Esophagus (tissue), 2 donors: ENCODE measurements at regions not wholly inside any gene's neighbourhood (a gene's known extent, or its start where the extent isn't known, plus 50 kb on each side); places are given as distances from the start of the nearest gene placed in this dataset.

Source experiments
- H3K27ac ChIP-seq, 2 donors: one replicate each; pipeline ENCODE4 v1.5.1; 2013; ENCODE audit warnings: low read depth in 2 of 2, mild to moderate bottlenecking in 2 of 2, inconsistent platforms in 1 of 2, low read length in 1 of 2, moderate library complexity in 1 of 2
- H3K27me3 ChIP-seq, 2 donors: one replicate each; pipeline ENCODE4 v1.6.1; 2013; ENCODE audit warnings: low read length in 2 of 2, control low read depth in 1 of 2, mild to moderate bottlenecking in 1 of 2; ENCODE audit not compliant: insufficient read depth in 2 of 2, control insufficient read depth in 1 of 2
- H3K36me3 ChIP-seq, 2 donors: one replicate each; pipeline ENCODE4 v1.6.1; 2013; ENCODE audit warnings: low read length in 1 of 2; ENCODE audit not compliant: control insufficient read depth in 2 of 2, insufficient read depth in 2 of 2
- H3K4me1 ChIP-seq, 2 donors: one replicate each; pipeline ENCODE4 v1.6.1; 2013; ENCODE audit warnings: low read length in 1 of 2; ENCODE audit not compliant: control insufficient read depth in 2 of 2, insufficient read depth in 2 of 2
- H3K4me3 ChIP-seq, 2 donors: one replicate each; pipeline ENCODE4 v1.5.1; 2013; ENCODE audit warnings: low read length in 2 of 2, mild to moderate bottlenecking in 2 of 2, low read depth in 1 of 2, moderate library complexity in 1 of 2
- H3K9me3 ChIP-seq, 2 donors: one replicate each; pipeline ENCODE4 v1.6.1; 2013; ENCODE audit warnings: mild to moderate bottlenecking in 2 of 2, low read depth in 1 of 2, low read length in 1 of 2, moderate library complexity in 1 of 2; ENCODE audit not compliant: control insufficient read depth in 2 of 2, insufficient read depth in 1 of 2
- WGBS, 2 donors: extraction: QIAGEN DNeasy Blood & Tissue Kit; methylation state at CpG; one replicate each; pipeline ENCODE4 v1.1.7; 2013; 5-methylcytosine and 5-hydroxymethylcytosine counted together
- donor health status: healthy with polysubstance abuse.
- donor health status: Bipolar disorder and iron deficiency.

- 75 to 76% methylated on average over 8 of the region's 8 CpGs for WGBS, 2 donors
- no peaks in the 10 kb centered on the region for H3K9me3 ChIP-seq
- no peaks in the 10 kb centered on the region for H3K36me3 ChIP-seq
- H3K27me3 ChIP-seq, result no peaks in the 10 kb centered on the region
- H3K4me1 ChIP-seq, result no peaks in the 10 kb centered on the region
- H3K4me3 ChIP-seq, result no peak overlapping the region
- H3K27ac ChIP-seq, result no peak overlapping the region
Measured at GRCh38 chr2:122218596-122218995, 463.1 kb downstream of the TSN start.

- H3K9me3 ChIP-seq, result no peaks in the 10 kb centered on the region
- H3K4me1 ChIP-seq, result no peaks in the 10 kb centered on the region
- no peak overlapping the region for H3K27ac ChIP-seq
- 92% methylated on average over 9 of the region's 9 CpGs for WGBS, 2 donors
- H3K4me3 ChIP-seq, result no peak overlapping the region
- no peaks in the 10 kb centered on the region for H3K27me3 ChIP-seq
- no peaks in the 10 kb centered on the region for H3K36me3 ChIP-seq
Measured at GRCh38 chr2:122219504-122219903, 464.1 kb downstream of the TSN start.

- no peaks in the 10 kb centered on the region for H3K36me3 ChIP-seq
- no peak overlapping the region for H3K27ac ChIP-seq
- H3K4me1 ChIP-seq, result no peaks in the 10 kb centered on the region
- H3K27me3 ChIP-seq, result no peaks in the 10 kb centered on the region
- peaks cover 0 to 2% of the 10 kb centered on the region in 2 donors for H3K9me3 ChIP-seq
- H3K4me3 ChIP-seq, result no peak overlapping the region
- WGBS, 2 donors, result 89 to 93% methylated on average over 3 of the region's 3 CpGs
Measured at GRCh38 chr2:122221665-122222064, 466.2 kb downstream of the TSN start.

GRCh38 chr2:122231296-122231695 is 475.8 kb downstream of the TSN start:
- Histone ChIP-seq H3K36me3 (no peaks in the 10 kb centered on the region), H3K4me3 (no peak overlapping the region)
- WGBS, 2 donors, result 70 to 78% methylated on average over 7 of the region's 7 CpGs

GRCh38 chr2:122233372-122233771 is 477.9 kb downstream of the TSN start:
- H3K9me3 ChIP-seq, result peaks cover 0 to 2% of the 10 kb centered on the region in 2 donors
- no peak overlapping the region for H3K4me3 ChIP-seq
- no peaks in the 10 kb centered on the region for H3K36me3 ChIP-seq
- no peaks in the 10 kb centered on the region for H3K4me1 ChIP-seq
- no peak overlapping the region for H3K27ac ChIP-seq
- H3K27me3 ChIP-seq, result no peaks in the 10 kb centered on the region
- WGBS, 2 donors, result 75 to 78% methylated on average over 1 of the region's 1 CpG

More at GRCh38 chr2:122231296-122231695, 475.8 kb downstream of the TSN start:
- Histone ChIP-seq H3K9me3 (peaks cover 2% of the 10 kb centered on the region in 2 donors), H3K4me1 (no peaks in the 10 kb centered on the region), H3K27ac (no peak overlapping the region), H3K27me3 (no peaks in the 10 kb centered on the region)

- no peaks in the 10 kb centered on the region for H3K27me3 ChIP-seq
- 77% methylated on average over 7 of the region's 7 CpGs for WGBS, 2 donors
Measured at GRCh38 chr2:122236152-122236874, 480.9 kb downstream of the TSN start.

GRCh38 chr2:122236925-122237324 is 481.5 kb downstream of the TSN start:
- Histone ChIP-seq H3K27ac (no peak overlapping the region), H3K27me3 (no peaks in the 10 kb centered on the region), H3K36me3 (no peaks in the 10 kb centered on the region), H3K4me3 (no peak overlapping the region), H3K9me3 (peaks cover 0 to 3% of the 10 kb centered on the region in 2 donors), H3K4me1 (no peaks in the 10 kb centered on the region)
- 40 to 41% methylated on average over 2 of the region's 2 CpGs for WGBS, 2 donors

More at GRCh38 chr2:122236152-122236874, 480.9 kb downstream of the TSN start:
- no peak overlapping the region for H3K27ac ChIP-seq
- no peak overlapping the region for H3K4me3 ChIP-seq
- H3K9me3 ChIP-seq, result peaks cover 0 to 3% of the 10 kb centered on the region in 2 donors
- no peaks in the 10 kb centered on the region for H3K36me3 ChIP-seq
- H3K4me1 ChIP-seq, result no peaks in the 10 kb centered on the region

GRCh38 chr2:122237450-122237849 is 482.0 kb downstream of the TSN start:
- Histone ChIP-seq H3K4me1 (no peaks in the 10 kb centered on the region), H3K36me3 (no peaks in the 10 kb centered on the region), H3K4me3 (no peak overlapping the region), H3K9me3 (peaks cover 0 to 3% of the 10 kb centered on the region in 2 donors), H3K27me3 (no peaks in the 10 kb centered on the region), H3K27ac (no peak overlapping the region)
- 56 to 74% methylated on average over 3 of the region's 3 CpGs for WGBS, 2 donors

GRCh38 chr2:122238006-122238559 is 482.6 kb downstream of the TSN start:
- H3K27ac ChIP-seq, result no peak overlapping the region
- WGBS, 2 donors, result 75 to 77% methylated on average over 10 of the region's 10 CpGs
- peaks cover 0 to 3% of the 10 kb centered on the region in 2 donors for H3K9me3 ChIP-seq
- H3K36me3 ChIP-seq, result no peaks in the 10 kb centered on the region
- H3K4me3 ChIP-seq, result no peak overlapping the region
- no peaks in the 10 kb centered on the region for H3K27me3 ChIP-seq
- H3K4me1 ChIP-seq, result no peaks in the 10 kb centered on the region

GRCh38 chr2:122239440-122239839 is 484.0 kb downstream of the TSN start:
- Histone ChIP-seq H3K36me3 (no peaks in the 10 kb centered on the region), H3K4me1 (no peaks in the 10 kb centered on the region), H3K27me3 (no peaks in the 10 kb centered on the region), H3K27ac (no peak overlapping the region), H3K4me3 (no peak overlapping the region), H3K9me3 (peaks cover 0 to 6% of the 10 kb centered on the region in 2 donors)
- WGBS, 2 donors, result 72 to 76% methylated on average over 9 of the region's 9 CpGs
